GM21367 (cell line): ENCODE measurements at regions not wholly inside any gene's neighbourhood (a gene's known extent, or its start where the extent isn't known, plus 50 kb on each side); places are given as distances from the start of the nearest gene placed in this dataset.
A peak's percentile ranks its signal among the peaks of the same experiment; 100 is the strongest.

Experiments used
- ATAC-seq: cut with Tn5 transposase; IDR thresholded peaks from one replicate; pipeline ENCODE4 v1.9.1; 2021; ENCODE audit not compliant: unreplicated experiment

DNA sequence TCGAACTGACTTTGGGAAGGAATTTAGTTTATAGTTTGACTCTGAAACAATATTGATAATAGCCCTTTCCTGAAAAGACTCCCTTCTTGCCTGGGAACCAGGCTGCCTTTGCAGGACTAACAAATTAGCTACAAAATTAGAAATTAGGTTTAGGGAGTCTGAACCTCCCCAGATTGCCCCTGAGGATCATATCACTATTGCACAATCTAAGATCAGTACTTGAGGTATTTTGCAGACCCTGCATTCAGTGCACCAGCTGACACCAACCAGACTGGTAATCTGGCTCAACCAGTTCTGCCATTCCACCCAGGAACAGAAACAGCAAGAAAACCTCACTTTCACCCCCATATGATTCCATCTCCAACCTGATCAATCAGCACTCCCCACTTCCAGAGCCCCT, 131.8 kb upstream of the GALNT5 start:
- ATAC-seq, result no peak

- no peak for ATAC-seq
Observed at GRCh38 chr2:157127249-157128012, 130.1 kb upstream of the GALNT5 start.

DNA sequence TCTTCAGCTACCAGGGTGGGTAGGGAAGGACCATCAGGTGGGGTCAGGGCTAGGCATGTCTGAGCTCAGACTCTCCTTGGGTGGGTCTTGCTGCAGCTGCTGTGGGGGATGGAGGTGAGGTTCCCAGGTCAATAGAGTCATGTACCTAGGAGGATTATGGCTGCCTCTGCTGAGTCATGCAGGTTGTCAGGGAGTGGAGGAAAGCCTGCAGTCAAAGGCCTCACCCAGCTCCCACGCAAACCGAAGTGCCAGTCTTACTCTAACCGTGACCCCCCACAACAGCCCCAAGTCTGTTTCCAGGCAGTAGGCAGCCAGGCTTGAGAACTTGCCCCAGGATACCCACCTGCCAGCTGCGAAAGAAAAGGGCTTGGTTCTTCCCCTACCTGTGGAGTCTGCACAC, 113.6 kb upstream of the GALNT5 start:
- no peak for ATAC-seq

GRCh38 chr2:157149270-157149669, 108.2 kb upstream of the GALNT5 start:
- no peak for ATAC-seq

GRCh38 chr2:157150747-157151146, 106.8 kb upstream of the GALNT5 start:
- peak; percentile 92 for ATAC-seq

GRCh38 chr2:157152362-157152761, 105.1 kb upstream of the GALNT5 start:
- no peak for ATAC-seq

DNA sequence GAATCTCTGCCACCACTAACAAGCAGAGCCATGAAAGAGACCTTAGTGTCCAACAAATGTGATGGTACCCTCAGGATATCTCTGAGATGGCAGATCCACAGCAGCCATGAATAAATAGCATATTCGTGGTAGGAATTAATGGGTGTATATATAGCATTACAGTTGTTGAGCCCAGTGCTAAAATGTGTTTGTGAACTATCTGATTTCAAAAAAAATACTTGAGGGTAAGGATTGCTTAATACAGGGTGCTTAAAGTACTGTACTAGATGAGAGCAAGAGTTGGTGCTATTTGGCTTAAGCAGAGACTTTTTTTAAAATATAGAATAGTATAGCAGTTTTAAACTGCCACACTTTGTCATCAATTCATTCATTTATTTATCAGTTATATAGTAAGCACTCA, 101.5 kb upstream of the GALNT5 start:
- no peak for ATAC-seq

GRCh38 chr2:157158111-157158510, 99.4 kb upstream of the GALNT5 start:
- ATAC-seq, result no peak

- no peak for ATAC-seq
Observed at GRCh38 chr2:157159221-157159934, 98.1 kb upstream of the GALNT5 start.

DNA sequence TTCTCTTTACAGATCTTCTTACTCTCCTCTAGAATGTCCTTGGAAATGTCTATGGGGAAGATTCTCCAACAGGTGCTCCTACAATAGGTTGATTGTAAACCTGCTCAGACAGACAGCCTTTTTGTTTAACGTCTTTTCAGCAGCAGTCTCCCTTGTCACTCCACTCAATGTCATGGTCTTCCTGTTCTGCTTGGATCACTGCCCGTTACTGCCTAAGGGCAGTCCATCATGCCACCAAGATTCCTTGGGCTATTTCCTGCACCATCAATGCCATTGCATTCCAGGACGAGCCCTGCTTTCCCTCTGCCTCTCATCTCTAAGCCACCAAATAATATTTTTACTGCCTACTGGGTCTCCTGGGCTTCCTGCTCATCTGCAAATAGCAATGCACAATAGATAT, 97.4 kb upstream of the GALNT5 start:
- ATAC-seq, result no peak

GRCh38 chr2:157164370-157164769, 93.1 kb upstream of the GALNT5 start:
- ATAC-seq, result no peak

DNA sequence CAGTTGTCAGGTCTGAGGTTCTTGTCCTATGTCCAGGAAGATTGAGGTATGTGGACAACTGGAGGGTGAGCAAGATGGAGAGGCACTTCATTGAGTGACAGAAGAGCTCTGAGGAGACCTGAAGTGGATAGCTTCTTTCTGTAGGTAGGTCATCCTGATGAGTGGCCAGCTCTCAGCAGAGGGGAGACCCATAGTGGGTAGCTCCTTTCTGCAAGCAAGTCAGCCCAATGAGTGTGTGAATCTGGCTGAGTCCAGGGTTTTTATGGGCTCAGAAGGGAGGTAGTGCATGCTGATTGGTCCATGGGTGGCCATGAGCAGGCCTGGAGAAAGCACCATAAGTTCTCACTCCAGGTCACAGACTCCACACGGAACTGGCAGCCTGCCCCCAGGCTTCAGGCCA, 92.6 kb upstream of the GALNT5 start:
- ATAC-seq, result no peak

DNA sequence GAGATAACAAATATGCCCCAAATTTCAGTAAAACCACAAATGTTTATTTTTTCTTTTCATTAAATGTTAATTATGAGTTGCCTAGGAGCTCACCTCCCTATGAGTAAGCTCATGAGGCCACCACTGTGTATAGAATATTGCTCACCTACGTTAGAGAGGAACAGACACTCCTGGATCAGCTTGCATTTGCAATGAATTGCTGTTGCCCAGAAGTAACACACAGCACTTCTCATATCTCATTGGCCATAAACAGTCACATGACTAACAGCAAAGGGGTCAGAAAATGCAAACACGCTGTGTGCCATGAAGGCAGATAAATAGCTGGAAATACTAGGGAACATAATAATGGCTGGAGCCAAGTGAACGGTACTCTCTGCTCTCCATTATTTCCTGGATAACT, 89.0 kb upstream of the GALNT5 start:
- ATAC-seq, result no peak

- no peak for ATAC-seq
Observed at GRCh38 chr2:157169889-157170288, 87.6 kb upstream of the GALNT5 start.

DNA sequence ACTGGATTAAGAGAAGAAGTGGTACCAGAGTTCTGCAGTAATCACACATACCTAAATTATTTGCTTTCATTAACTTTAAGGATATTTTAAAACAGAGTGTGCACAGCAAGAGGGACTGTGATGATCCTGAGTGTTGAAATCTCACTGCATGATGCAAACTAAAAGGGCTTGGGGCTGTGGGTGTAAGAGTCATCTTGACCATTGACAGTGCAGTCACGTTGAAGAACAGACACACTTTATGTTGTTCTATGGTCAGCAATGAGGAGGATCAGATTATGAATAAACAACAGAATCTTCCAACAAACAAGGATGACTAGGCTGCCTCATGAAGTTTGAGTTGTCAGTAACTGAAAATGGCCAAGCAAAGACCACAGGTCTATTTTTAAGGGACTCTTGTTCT, 87.2 kb upstream of the GALNT5 start:
- no peak for ATAC-seq

- ATAC-seq, result no peak
Observed at GRCh38 chr2:157172239-157172638, 85.3 kb upstream of the GALNT5 start.

- ATAC-seq, result no peak
Observed at GRCh38 chr2:157172866-157173578, 84.5 kb upstream of the GALNT5 start.

DNA sequence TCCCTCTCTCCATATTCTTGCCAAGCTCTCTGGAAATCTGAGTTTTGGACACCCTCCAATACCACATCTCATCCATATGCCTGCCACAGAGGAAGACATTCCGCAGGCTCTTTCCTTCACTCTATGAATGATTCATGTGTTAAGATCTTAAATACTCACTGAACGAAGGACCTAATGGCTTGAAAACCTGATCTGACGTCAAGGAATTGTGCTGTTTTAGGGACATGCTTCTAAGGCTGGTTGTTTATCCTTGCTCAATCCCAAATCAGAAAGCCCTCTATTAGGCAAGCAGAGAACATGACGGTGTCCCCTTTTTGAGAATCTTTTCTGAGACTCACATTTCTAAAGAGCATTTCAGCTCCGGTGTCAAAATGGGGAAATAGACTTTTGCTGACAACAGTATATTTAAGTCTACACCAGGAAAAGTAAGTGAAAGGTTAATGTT, 83.7 kb upstream of the GALNT5 start:
- ATAC-seq, result no peak

DNA sequence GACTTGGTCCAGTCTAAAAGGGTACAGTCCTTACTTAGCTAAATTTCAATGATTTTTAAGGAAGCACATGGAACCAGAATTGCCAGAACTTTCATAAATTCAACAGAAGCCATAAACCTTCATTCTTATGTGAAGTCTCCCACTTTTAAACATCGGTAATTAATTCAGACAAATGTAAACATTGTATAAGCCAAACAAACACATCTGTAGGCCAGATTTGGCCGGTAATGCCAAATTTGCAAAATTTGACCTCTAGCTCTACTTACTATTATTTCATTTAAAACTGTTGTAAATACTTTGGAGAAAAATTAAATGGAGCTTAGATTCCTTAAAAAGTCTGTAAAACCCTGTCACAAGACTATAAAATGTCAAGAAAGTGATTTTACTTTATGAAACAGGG, 83.2 kb upstream of the GALNT5 start:
- no peak for ATAC-seq

DNA sequence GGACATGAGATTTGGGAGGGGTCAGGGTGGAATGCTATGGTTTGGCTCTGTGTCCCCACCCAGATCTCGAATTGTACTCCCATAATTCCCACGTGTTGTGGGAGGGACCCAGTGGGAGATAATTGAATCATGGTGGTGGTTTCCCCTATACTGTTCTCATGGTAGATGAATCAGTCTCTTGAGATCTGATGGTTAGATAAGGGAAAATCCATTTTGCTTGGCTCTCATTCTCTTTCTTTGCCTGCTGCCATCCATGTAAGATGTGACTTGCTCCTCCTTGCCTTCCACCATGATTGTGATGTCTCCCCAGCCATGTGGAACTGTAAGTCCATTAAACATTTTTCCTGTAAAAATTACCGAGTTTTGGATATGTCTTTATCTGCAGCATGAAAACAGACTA, 80.9 kb upstream of the GALNT5 start:
- ATAC-seq, result no peak

GRCh38 chr2:157178874-157179273, 78.6 kb upstream of the GALNT5 start:
- ATAC-seq, result no peak
